ENCODE measurements at regions not wholly inside any gene's neighbourhood (a gene's known extent, or its start where the extent isn't known, plus 50 kb on each side); places are given as distances from the start of the nearest gene placed in this dataset.
"Not testable (repeated sequence)": the region's sequence is repeated elsewhere in the genome, so short reads cannot be mapped to it uniquely, and the experiment has no call there.

- not testable (repeated sequence) for DNase-seq
Observed at GRCh38 chr1:146710838-146711521, 227.1 kb upstream of the NBPF12 start.

GRCh38 chr1:146709302-146709701 lies 228.8 kb upstream of the NBPF12 start:
- DNase-seq = not testable (repeated sequence)

- DNase-seq = not testable (repeated sequence)
Observed at GRCh38 chr1:146704162-146704724, 233.9 kb upstream of the NBPF12 start.

GRCh38 chr1:146701320-146701719 lies 236.8 kb upstream of the NBPF12 start:
- DNase-seq = not testable (repeated sequence)

- DNase-seq = not testable (repeated sequence)
Observed at GRCh38 chr1:146695388-146695787, 242.7 kb upstream of the NBPF12 start.

GRCh38 chr1:146691798-146692197 lies 246.3 kb upstream of the NBPF12 start:
- not testable (repeated sequence) for DNase-seq

GRCh38 chr1:146688893-146689292 lies 249.2 kb upstream of the NBPF12 start:
- DNase-seq = not testable (repeated sequence)

GRCh38 chr1:146686777-146687366 lies 251.3 kb upstream of the NBPF12 start:
- not testable (repeated sequence) for DNase-seq

GRCh38 chr1:146683126-146683429 lies 255.0 kb upstream of the NBPF12 start:
- not testable (repeated sequence) for DNase-seq

GRCh38 chr1:146682227-146683125 lies 255.6 kb upstream of the NBPF12 start:
- DNase-seq = not testable (repeated sequence)

GRCh38 chr1:146673729-146674299 lies 264.3 kb upstream of the NBPF12 start:
- DNase-seq = not testable (repeated sequence)

- not testable (repeated sequence) for DNase-seq
Observed at GRCh38 chr1:146672608-146673007, 265.5 kb upstream of the NBPF12 start.

GRCh38 chr1:146671588-146671987 lies 266.5 kb upstream of the NBPF12 start:
- DNase-seq = not testable (repeated sequence)

- DNase-seq = not testable (repeated sequence)
Observed at GRCh38 chr1:146670832-146671566, 267.1 kb upstream of the NBPF12 start.

- DNase-seq = not testable (repeated sequence)
Observed at GRCh38 chr1:146666275-146666674, 271.8 kb upstream of the NBPF12 start.

- not testable (repeated sequence) for DNase-seq
Observed at GRCh38 chr1:146660242-146660641, 277.9 kb upstream of the NBPF12 start.

- DNase-seq = not testable (repeated sequence)
Observed at GRCh38 chr1:146656356-146657060, 281.6 kb upstream of the NBPF12 start.

GRCh38 chr1:146654763-146655162 lies 283.4 kb upstream of the NBPF12 start:
- DNase-seq = not testable (repeated sequence)

- DNase-seq = not testable (repeated sequence)
Observed at GRCh38 chr1:146645978-146646604, 292.0 kb upstream of the NBPF12 start.

GRCh38 chr1:146641534-146641933 lies 296.6 kb upstream of the NBPF12 start:
- DNase-seq = not testable (repeated sequence)

GRCh38 chr1:146640671-146641070 lies 297.5 kb upstream of the NBPF12 start:
- DNase-seq = not testable (repeated sequence)
